ENCODE measurements at regions not wholly inside any gene's neighbourhood (a gene's known extent, or its start where the extent isn't known, plus 50 kb on each side); places are given as distances from the start of the nearest gene placed in this dataset.

- H3K36me3 ChIP-seq (ENCODE audit: control insufficient read depth, insufficient read depth, low read length) = no peaks in the 10 kb centered on the region
- no peaks in the 10 kb centered on the region for H3K27me3 ChIP-seq (ENCODE audit: control insufficient read depth, insufficient read depth, low read length)
- H3K4me3 ChIP-seq (ENCODE audit: low read depth, low read length) = no peak overlapping the region
- no peak for DNase-seq (ENCODE audit: low read depth)
- no peak for TF ChIP-seq CTCF (IDR thresholded peaks at IDR 0.05; ENCODE audit: insufficient read depth, low read length, poor library complexity, severe bottlenecking)
These were observed 275.0 kb downstream of the SPATA31D1 start for GRCh38 chr9:82263619-82264018.

- no peak for TF ChIP-seq CTCF (IDR thresholded peaks at IDR 0.05; ENCODE audit: insufficient read depth, low read length, poor library complexity, severe bottlenecking)
- peak; percentile 37 for DNase-seq (ENCODE audit: low read depth)
- H3K27me3 ChIP-seq (ENCODE audit: control insufficient read depth, insufficient read depth, low read length) = no peaks in the 10 kb centered on the region
- H3K4me3 ChIP-seq (ENCODE audit: low read depth, low read length) = no peak overlapping the region
- no peaks in the 10 kb centered on the region for H3K36me3 ChIP-seq (ENCODE audit: control insufficient read depth, insufficient read depth, low read length)
These were observed 282.6 kb downstream of the SPATA31D1 start for GRCh38 chr9:82271106-82271561.

GRCh38 chr9:82273121-82273520 lies 284.5 kb downstream of the SPATA31D1 start:
- no peak for DNase-seq (ENCODE audit: low read depth)
- no peaks in the 10 kb centered on the region for H3K36me3 ChIP-seq (ENCODE audit: control insufficient read depth, insufficient read depth, low read length)
- no peak for TF ChIP-seq CTCF (IDR thresholded peaks at IDR 0.05; ENCODE audit: insufficient read depth, low read length, poor library complexity, severe bottlenecking)
- no peak overlapping the region for H3K4me3 ChIP-seq (ENCODE audit: low read depth, low read length)
- no peaks in the 10 kb centered on the region for H3K27me3 ChIP-seq (ENCODE audit: control insufficient read depth, insufficient read depth, low read length)

GRCh38 chr9:82275258-82275927 lies 286.8 kb downstream of the SPATA31D1 start:
- Histone ChIP-seq H3K27me3 (ENCODE audit: control insufficient read depth, insufficient read depth, low read length) (no peaks in the 10 kb centered on the region), H3K4me3 (ENCODE audit: low read depth, low read length) (no peak overlapping the region), H3K36me3 (ENCODE audit: control insufficient read depth, insufficient read depth, low read length) (no peaks in the 10 kb centered on the region)
- DNase-seq (ENCODE audit: low read depth) = no peak
- no peak for TF ChIP-seq CTCF (IDR thresholded peaks at IDR 0.05; ENCODE audit: insufficient read depth, low read length, poor library complexity, severe bottlenecking)

GRCh38 chr9:82281066-82281465 lies 292.5 kb downstream of the SPATA31D1 start:
- no peak for DNase-seq (ENCODE audit: low read depth)
- Histone ChIP-seq H3K4me3 (ENCODE audit: low read depth, low read length) (no peak overlapping the region), H3K27me3 (ENCODE audit: control insufficient read depth, insufficient read depth, low read length) (no peaks in the 10 kb centered on the region), H3K36me3 (ENCODE audit: control insufficient read depth, insufficient read depth, low read length) (no peaks in the 10 kb centered on the region)
- TF ChIP-seq CTCF (IDR thresholded peaks at IDR 0.05; ENCODE audit: insufficient read depth, low read length, poor library complexity, severe bottlenecking) = no peak

GRCh38 chr9:82284758-82285157 lies 296.2 kb downstream of the SPATA31D1 start:
- TF ChIP-seq CTCF (IDR thresholded peaks at IDR 0.05; ENCODE audit: insufficient read depth, low read length, poor library complexity, severe bottlenecking) = no peak
- DNase-seq (ENCODE audit: low read depth) = no peak
- H3K36me3 ChIP-seq (ENCODE audit: control insufficient read depth, insufficient read depth, low read length) = no peaks in the 10 kb centered on the region

More at GRCh38 chr9:82284758-82285157, 296.2 kb downstream of the SPATA31D1 start:
- Histone ChIP-seq H3K27me3 (ENCODE audit: control insufficient read depth, insufficient read depth, low read length) (no peaks in the 10 kb centered on the region), H3K4me3 (ENCODE audit: low read depth, low read length) (no peak overlapping the region)
